Retinal pigment epithelial cell (primary cell): ENCODE measurements at regions not wholly inside any gene's neighbourhood (a gene's known extent, or its start where the extent isn't known, plus 50 kb on each side); places are given as distances from the start of the nearest gene placed in this dataset.

Source experiments
- DNase-seq: peaks from one replicate; pipeline ENCODE4 v3.0.0-alpha.2; 2010; ENCODE audit warnings: low read depth
- H3K4me3 ChIP-seq: 2 replicates; pipeline ENCODE4 v1.5.1; 2011; ENCODE audit warnings: mild to moderate bottlenecking, low read length, control low read depth, moderate library complexity
- TF ChIP-seq, protein P1 (sequence below): conservative IDR thresholded peaks from 2 replicates; pipeline ENCODE4 v1.5.1; 2011; ENCODE audit warnings: low read depth, low read length, control low read depth, inconsistent platforms

DNA sequence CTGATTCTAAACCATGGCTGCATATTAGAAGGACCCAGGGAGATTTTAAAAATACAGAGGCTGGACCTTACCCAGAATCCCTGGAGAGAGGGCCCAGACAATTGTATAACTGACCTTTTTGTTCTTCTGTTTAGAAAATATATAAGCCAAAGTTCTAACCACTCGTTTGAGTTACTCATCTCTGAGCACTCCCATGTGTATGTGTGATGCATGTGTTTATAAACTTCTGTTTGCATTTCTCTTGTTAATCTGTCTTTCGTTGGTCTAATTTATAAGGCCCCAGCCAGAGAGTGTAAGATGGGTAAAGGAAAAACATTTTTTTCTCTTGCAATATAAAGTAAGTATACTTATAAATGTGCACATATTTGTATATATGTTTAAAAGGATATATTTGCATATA, 443.9 kb downstream of the ZNF608 start:
- H3K4me3 ChIP-seq: no peak overlapping the region
- DNase-seq: no peak
- TF ChIP-seq, protein P1, sequence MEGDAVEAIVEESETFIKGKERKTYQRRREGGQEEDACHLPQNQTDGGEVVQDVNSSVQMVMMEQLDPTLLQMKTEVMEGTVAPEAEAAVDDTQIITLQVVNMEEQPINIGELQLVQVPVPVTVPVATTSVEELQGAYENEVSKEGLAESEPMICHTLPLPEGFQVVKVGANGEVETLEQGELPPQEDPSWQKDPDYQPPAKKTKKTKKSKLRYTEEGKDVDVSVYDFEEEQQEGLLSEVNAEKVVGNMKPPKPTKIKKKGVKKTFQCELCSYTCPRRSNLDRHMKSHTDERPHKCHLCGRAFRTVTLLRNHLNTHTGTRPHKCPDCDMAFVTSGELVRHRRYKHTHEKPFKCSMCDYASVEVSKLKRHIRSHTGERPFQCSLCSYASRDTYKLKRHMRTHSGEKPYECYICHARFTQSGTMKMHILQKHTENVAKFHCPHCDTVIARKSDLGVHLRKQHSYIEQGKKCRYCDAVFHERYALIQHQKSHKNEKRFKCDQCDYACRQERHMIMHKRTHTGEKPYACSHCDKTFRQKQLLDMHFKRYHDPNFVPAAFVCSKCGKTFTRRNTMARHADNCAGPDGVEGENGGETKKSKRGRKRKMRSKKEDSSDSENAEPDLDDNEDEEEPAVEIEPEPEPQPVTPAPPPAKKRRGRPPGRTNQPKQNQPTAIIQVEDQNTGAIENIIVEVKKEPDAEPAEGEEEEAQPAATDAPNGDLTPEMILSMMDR: no peak

DNA sequence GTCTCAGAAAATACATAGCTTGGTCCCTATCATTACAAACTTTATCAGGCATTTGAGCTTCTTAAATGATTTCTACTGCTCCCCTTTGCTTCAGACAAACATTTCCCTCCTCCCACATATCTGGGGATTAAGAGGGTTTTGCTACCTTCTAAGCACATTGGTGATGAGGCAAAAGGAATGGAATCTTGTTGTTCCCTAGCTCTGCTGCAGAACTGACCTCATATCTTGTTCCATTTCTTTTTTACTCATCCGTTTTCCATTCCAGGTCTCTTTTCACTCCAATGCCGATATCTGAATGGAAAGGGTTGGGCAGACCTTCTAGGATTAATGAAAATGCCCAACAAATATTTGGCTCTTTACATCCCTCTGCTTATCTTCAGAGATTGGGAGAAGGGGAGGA, 444.6 kb downstream of the ZNF608 start:
- peak; percentile 85 for DNase-seq
- H3K4me3 ChIP-seq: no peak overlapping the region
- TF ChIP-seq, protein P1: no peak

DNA sequence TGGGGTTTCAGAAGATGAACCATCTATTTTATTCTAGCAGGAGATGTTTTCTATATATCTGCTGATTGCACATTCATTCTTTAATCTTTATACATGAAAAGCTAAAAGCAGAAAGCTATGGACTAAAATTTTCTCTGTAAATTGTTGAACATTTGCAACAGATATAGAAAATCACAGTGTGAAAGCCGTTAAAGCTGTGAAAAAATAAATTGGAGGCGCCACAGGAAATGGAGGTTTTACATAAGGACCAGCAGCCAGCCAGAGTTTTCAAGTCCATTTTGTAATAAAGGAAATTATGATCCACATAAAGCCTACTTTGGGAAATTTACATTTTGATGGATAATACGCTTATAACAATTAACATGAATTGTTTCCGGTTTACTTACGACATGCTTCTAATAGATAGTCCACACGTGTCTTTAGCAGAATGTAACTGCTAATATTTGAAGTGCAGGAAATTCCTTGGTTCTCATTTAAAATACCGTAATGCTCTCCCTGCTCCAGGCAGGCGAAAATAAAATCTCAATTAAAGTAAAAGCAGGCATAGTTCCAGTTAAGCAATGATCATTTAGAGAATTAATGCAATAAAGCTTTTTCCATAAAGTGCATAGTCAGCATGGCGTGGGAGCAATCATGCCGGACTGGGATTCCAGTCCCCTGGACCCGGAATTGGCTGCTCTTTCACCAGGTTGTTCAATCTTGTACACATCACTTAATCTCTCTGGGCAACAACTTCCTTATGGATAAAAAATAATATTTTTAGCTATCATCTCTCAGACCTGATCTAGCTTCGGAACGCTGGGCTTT, 445.4 kb downstream of the ZNF608 start:
- TF ChIP-seq, protein P1: no peak
- DNase-seq: no peak
- no peak overlapping the region for H3K4me3 ChIP-seq

DNA sequence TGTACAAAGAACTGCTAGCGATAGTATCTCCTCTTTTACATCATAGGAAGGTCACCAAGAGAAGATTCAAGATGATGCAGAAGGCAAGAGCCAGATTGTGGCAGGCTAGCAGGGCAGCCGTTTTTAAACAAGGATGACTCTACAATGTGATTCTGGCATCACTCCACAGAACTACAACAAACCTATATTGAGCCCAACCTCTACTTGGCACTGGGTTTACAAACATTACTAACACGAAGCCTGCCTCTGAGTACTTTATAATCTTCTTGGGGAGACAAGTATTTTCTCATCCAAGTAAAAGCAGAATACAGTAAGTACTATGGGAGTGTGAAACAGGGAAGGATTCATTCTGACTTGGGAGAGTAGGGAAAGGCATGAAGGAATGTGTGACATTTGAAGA, 448.6 kb downstream of the ZNF608 start:
- TF ChIP-seq, protein P1: no peak
- no peak overlapping the region for H3K4me3 ChIP-seq
- DNase-seq: no peak

DNA sequence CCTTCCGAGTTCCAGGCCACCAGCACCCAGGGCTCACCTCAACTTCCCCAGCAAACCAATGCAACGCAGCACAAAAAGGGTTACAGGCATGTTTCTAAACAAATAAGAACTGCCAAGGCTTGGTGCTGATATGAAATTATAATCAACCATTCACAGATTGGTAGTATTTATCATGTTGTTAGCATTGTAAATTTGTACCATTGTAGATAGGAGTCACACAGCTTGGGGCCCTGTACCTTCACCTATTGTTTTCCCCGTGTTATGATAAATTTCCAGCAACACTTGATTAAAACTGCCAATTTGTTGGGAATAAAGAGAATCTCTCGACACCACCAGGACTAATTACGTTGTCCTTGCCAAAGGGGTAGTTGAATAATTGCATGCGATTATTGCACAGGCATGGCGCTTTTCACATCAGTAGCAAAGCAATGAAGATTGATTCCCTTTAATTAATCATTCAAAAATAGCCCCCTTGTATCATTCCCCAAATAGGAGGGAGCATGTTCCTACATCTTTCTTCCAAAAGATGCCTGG, 454.1 kb downstream of the ZNF608 start:
- no peak overlapping the region for H3K4me3 ChIP-seq
- no peak for DNase-seq
- TF ChIP-seq, protein P1: no peak

DNA sequence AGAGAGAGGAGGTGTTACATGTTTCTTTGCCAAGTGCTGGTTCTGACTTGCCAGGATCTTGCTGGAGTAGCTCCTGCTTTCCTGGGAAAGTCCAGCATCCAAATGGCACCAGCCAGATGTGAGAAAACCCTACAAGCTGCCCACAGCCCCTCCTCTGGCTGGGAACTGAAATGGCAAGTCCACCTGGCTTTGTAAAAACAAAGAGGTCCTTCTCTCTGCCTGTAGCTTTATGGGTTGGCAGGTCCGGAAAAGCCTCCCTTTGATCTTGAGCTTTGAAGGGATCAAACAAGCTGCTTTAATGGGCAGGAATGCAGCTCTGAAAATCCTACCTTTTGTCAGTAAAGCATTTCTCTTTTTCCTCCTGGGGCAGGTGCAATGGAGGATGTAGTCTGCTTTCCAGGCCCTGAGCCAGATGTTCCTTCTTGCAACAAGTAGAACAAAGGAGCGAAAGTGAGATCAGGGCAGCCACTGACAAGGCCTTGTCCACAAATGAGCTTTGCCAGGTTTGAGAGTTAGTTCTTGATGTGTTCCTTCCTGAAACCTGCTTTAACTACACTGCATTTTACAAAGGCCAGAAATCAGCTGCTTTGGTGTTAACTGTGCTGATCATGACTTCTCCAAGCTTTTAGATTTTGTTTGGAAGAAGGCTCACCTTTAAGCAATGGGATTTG, 456.7 kb downstream of the ZNF608 start:
- H3K4me3 ChIP-seq: no peak overlapping the region
- TF ChIP-seq, protein P1: peak; percentile 45
- no peak for DNase-seq
